GM18505 (cell line): ENCODE measurements at regions not wholly inside any gene's neighbourhood (a gene's known extent, or its start where the extent isn't known, plus 50 kb on each side); places are given as distances from the start of the nearest gene placed in this dataset.

Source experiments
- ATAC-seq: cut with Tn5 transposase; IDR thresholded peaks from one replicate; pipeline ENCODE4 v1.9.1; 2021; ENCODE audit not compliant: unreplicated experiment
- POLR2A ChIP-seq: IDR thresholded peaks from 4 replicates; pipeline ENCODE4 v1.6.1; 2011; ENCODE audit warnings: borderline replicate concordance; ENCODE audit not compliant: insufficient read depth, insufficient read length; ENCODE audit errors: extremely low read depth

DNA sequence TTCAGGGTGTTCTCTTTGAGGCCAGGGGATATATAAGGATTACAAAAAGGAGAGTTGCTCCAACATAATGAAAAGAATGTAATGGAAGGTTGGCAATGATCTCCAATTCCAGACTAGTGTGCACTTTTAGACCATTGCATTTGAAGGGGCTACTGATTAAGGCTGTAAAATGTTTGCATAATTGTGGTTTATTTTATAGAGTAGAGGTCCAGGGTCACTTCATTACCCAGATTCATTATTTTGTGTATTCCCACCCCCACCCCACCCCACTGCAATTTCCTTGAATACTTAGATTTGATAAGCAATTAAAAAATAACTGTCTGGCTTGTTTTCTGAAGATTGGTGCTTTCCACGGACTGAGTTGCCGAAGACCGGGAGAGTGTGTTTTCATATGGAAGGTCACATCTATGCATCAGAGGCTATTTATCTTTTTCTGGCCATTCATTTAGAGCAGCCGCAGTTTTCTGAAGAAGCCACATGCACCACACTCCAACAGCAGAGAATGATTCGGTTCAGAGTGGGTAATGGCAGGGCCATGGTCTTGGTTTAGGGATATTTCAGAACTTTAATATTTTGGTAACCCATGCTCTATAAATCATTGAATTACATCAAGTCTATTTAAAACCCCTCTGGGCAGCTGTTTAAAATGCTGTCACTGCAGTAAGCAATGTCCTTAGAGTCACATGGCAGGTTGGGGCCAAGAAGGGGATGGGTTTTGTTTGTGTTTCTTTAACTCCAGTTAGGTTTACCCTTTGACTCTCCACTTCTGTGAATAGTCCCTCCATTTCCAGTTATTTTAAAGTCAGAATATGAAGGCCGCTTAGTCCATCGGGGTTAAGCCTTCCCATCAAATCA is 94.6 kb downstream of the TMEM30B start:
- ATAC-seq: no peak
- no peak for TF ChIP-seq POLR2A

DNA sequence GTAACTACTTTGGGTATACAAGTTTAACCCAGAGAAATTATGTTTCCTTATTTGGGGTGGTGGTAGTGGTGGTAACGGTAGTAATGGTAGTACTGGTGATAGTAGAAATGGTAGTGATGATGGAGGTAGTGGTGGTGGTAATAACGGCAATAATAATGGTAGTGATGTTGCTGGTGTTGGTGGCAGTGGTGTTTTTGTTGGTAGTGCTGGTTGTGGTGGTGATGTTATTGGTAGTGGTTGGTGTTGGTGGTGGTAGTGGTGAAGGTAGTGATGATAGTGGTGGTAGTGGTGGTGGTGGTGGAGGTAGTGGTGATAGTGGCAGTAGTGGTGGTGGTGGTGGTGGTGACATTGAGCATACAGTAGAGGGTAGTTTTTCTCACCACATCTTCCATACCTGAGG is 95.6 kb downstream of the TMEM30B start:
- no peak for TF ChIP-seq POLR2A

GRCh38 chr14:61184112-61184511 is 97.0 kb downstream of the TMEM30B start:
- no peak for ATAC-seq
- TF ChIP-seq POLR2A: no peak

More for the DNA sequence above, 95.6 kb downstream of the TMEM30B start:
- ATAC-seq: no peak

DNA sequence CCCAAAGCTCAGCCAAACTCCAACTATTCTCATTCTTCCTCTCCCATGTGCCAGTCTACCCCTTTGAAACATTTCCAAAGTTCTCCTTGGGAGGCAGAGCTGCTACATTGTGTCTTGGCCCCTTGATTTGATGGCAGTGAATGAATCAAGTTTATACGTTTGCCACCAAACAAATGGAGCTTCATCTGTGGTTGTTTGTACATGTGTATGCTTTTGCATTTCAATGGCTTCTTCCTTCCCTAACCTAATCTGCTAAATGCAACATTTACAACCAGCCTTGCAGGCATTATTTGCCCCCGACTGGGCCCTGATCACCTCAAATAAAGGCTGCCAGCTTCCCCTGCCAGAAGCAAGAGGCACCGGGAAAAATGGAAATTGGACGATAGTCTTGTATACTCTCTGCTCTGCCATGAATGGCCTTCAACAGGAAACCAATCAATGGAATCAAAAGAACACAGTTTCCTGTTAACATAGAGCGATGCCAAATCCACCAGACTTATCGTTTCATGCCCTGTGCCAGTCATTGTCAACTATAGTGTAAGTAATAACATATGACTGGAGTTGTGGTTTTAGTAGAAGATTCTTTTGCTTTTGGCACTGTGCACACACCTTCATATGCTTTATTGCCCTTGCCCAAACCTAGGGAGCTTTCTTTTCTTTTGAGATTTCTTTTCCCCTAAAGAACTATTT is 97.8 kb downstream of the TMEM30B start:
- no peak for ATAC-seq
- no peak for TF ChIP-seq POLR2A

DNA sequence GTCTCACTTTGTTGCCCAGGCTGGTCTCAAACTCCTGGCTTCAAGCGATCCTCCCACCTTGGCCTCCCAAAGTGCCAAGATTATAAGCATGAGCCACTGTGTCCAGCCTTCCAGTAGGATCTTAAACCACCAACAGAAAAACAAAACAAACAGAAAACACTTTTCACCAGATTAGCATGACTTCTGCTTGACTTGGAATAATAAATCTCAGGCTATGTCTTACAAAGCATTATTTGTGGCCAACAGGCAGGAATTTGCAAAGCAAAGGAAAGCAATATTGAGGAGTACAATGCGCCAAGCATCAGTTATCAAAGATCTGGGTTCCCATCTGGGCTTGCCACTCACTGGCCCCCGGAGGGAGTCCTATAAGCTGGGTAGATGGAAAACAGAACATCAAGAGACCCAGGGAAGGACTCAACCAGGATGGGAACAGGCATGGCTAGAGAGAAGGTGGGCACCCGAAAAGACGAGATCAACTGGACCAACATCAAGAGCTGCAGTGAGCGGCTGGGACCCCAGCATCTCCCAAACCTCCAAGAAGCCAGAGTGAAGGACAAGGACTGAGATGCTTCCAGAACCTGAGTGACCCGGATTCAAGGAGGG is 101.2 kb downstream of the TMEM30B start:
- ATAC-seq: no peak
- TF ChIP-seq POLR2A: no peak

DNA sequence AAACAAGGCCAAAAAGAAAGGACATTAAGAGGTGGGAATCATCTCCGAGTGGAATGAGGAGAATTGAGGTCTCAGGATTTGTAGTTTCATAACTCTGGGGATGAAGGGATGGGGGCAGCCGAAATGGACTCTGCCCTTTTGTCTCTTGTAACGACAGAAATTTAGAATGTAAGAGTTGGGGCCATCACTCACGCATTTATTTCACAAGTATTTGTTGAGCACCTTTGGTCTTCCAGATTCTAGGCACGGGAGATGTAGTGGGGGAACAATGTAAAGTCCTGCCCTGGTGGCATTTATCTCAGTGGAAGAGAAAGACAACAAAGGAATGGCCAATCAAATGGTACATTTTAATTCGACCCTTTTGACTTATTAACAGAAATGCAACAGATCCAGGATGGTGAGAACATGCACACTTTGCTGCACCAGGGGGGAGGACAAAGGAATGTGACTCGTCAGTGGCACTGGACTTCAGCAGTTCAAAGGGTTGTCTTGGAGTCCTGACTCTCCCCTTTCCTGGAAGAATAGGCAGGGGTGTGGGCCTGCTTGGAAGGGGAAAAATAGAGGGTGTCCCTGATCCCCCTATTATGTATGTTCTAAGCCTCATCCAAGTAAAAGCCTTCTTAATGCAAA is 102.0 kb downstream of the TMEM30B start:
- ATAC-seq: no peak
- TF ChIP-seq POLR2A: no peak

DNA sequence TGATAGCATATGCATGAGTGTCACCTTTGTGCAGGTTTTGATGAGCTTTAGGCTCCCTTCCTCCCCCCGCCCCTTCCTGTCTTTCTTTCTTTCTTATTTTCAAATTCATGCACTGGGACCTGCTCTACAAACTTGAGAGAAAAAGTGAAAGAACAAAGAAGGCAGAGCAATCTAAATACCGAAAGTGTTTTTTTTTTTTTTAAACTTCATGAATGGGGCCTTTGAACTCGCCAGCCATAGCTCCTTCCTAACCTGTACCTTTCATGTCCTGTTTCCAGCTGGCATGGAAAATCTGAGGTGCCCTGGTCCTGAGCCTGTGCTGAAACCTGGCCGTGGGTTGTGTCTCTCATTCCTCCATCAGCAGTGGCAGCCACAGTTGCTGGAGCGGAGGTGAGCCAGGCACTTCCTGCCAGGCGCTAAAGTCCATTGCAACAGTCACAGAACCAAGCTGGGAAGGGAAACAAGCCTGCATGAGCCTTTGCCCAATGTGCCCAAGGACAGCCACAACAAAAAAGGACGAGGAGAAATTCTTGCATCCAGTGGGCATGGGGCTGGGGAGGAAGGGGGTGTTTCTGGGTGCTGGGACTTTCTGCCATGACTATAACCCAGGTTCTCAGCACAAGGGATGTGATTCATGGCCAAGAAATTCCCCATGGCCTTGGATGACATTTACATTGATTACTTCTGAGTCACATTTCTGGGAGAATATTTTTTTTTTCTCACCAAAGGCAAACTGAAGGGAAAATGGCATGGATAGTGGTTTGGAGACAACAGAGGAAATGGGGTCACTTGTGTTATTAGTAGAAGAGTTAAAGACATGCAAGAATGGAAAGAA is 102.7 kb downstream of the TMEM30B start:
- no peak for ATAC-seq
- no peak for TF ChIP-seq POLR2A

DNA sequence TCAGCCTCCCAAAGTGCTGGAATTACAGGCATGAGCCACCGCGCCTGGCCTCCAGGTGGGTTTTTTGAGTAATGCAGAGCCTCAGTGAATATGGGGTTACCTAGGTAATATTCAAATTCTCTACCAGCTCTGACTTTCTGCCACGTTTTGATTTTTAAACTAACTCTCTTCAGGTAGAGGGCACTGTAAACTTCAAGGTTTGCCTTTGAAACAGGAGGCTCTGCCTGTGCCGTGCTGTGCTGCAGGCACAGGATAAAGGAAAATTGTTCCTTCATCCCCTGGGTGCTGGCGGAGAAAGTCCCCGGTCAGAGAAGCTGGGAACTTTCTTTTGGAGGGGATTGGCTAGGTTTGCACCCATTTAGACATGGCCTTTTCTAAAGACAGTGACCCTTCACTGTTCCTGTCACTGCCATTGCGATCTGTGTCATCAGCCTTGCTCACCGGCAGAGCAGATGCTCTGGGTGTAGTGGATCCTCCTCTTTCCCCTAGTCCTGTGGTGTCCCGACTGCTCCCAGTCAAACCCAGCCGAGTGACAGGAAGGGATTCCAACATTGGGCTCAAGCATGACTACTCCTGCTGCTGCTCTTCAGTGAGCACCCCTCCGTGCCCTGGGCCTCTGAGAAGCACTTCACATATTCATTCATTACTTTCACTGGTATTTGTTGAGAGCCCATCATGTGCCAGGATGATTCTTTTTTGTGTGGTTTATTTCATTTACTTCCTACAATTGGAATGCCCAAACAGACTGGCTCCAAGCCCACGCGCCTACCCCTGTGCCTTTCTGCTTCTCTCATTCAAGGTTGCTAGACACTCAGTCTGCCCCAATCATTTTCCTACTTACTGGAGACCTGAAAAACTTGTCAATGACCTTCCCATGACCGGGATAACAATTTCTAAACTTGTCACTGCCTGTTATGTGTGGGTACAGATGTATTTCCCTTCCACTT is 103.6 kb downstream of the TMEM30B start:
- TF ChIP-seq POLR2A: no peak
- no peak for ATAC-seq

DNA sequence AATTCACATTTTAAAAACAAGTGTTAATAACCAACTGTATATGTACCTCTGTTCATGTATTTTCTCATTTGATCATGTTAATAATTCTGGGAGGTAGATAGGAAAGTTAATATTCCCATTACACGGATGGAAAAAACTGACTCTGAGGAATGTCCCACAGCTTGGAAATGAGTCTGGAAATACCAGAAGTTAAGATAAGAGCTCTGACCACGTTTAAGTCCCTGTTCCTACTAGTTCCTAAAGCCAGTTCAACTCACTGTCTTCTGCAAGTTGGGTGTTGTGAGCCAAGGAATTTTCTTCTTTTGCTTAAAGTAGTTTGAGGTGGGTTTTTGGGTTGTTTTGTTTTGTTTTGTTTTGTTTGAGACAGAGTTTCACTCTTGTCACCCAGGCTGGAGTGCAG is 104.5 kb downstream of the TMEM30B start:
- ATAC-seq: no peak
- no peak for TF ChIP-seq POLR2A

DNA sequence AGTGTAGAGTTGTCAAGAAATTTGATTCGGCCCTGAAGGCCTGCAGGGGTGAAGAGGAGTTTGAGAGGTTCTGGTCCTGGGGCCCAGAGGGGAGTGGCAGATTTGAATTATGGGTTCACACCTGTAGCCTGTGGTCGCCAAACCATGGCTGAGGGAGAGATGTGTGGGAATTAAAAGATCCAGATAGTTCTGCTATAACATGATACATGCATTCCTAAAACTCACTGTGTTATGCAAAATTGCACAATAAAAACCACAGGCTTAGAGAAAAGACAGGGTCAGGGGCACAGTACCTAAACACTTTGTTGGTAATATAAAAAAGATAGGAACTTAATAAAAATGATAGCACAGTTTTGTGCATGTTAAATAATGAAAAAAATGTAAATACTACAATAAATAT is 106.2 kb downstream of the TMEM30B start:
- ATAC-seq: no peak
- TF ChIP-seq POLR2A: no peak

DNA sequence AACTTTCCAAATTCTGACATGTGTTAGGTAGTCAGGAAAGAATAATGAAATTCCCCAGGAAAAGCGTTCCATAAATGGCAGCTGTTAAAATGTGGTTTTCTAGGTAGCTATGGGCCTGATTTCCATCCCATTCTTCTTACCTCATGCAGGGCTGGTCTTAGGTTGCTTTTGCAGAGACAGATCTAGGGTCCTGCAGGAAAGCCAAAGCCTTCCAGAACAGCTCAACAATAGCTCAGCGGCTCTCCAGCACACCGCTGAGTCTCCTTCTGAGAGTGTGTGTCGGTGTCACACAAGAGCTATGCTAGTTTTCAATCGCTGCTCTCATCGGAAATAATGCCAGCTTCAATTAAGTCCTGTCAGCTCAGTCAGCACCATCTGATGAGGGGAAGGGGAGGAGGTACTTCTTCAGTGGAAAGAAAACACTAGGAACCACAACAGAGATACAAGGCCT is 106.7 kb downstream of the TMEM30B start:
- no peak for ATAC-seq
- no peak for TF ChIP-seq POLR2A
